ENCODE measurements at regions not wholly inside any gene's neighbourhood (a gene's known extent, or its start where the extent isn't known, plus 50 kb on each side); places are given as distances from the start of the nearest gene placed in this dataset.
"Not testable (repeated sequence)": the region's sequence is repeated elsewhere in the genome, so short reads cannot be mapped to it uniquely, and the experiment has no call there.

- not testable (repeated sequence) for H3K9me3 Mint-ChIP-seq; H3K27me3 Mint-ChIP-seq; DNase-seq (ENCODE audit: low spot score); ATAC-seq
- Mint-ChIP-seq H3K36me3 (peaks cover 13% of the 10 kb centered on the region), H3K4me1 (ENCODE audit: low read depth in 2 of 2) (peaks cover 47 to 51% of the 10 kb centered on the region in 2 donors), H3K27ac (peak overlapping the region; percentile 65 to 92), H3K4me3 (peak overlapping the region; percentile 42)
These were observed 88.7 kb downstream of the MAP3K8 start for GRCh38 chr10:30522661-30523078.

DNA sequence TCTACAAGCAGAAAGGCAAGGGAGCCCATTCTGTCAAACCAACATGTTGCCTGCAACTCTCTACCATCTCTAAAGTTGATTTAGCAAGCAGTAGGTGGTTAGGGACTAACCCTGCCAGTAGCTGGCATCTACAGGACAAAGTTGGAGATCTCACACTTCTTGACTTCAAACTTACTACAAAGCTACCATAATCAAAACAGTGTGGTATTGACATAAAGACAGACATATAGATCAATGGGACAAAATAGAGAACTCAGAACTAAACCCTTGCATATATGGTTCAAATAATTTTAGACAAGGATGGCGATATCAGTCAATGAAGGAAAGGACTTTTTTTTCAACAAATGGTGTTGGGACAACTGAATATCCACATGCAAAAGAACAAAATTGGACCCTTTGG is 84.9 kb downstream of the MAP3K8 start:
- Mint-ChIP-seq H3K4me3 (no peak overlapping the region), H3K36me3 (peaks cover 13% of the 10 kb centered on the region), H3K27me3 (no peaks in the 10 kb centered on the region), H3K9me3 (peaks cover 9% of the 10 kb centered on the region), H3K27ac (peak overlapping the region; percentile 54 to 71), H3K4me1 (ENCODE audit: low read depth in 2 of 2) (peaks cover 35 to 37% of the 10 kb centered on the region in 2 donors)
- DNase-seq (ENCODE audit: low spot score) (no peak), ATAC-seq (no peak)

Data from natural killer cell treated with Interleukin-12 subunit alpha and Interleukin-12 subunit beta and Interleukin-15 and Interleukin-18, amount 100 ng/mL, for 72 hours (primary cell).